Activated CD4-positive, alpha-beta T cell treated with anti-CD3 and anti-CD28 coated beads for 48 hours (primary cell): ENCODE measurements at regions not wholly inside any gene's neighbourhood (a gene's known extent, or its start where the extent isn't known, plus 50 kb on each side); places are given as distances from the start of the nearest gene placed in this dataset.
"Not testable (repeated sequence)": the region's sequence is repeated elsewhere in the genome, so short reads cannot be mapped to it uniquely, and the experiment has no call there.

ENCODE experiments used
- DNase-seq: peaks from one replicate; pipeline ENCODE4 v3.0.0-alpha.2; 2020

GRCh38 chr5:42252306-42252705 lies 170.9 kb upstream of the GHR start:
- DNase-seq = no peak

DNA sequence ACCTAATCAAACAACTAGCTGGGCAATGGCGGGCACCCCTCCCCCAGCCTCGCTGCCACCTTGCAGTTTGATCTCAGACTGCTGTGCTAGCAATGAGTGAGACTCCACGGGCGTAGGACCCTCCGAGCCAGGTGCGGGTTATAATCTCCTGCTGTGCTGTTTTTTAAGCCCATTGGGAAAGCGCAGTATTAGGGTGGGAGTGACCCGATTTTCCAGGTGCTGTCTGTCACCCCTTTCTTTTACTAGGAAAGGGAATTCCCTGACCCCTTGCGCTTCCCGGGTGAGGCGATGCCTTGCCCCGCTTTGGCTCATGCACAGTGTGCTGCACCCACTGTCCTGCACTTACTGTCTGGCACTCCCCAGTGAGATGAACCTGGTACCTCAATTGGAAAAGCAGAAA lies 163.3 kb upstream of the GHR start:
- DNase-seq = not testable (repeated sequence)

DNA sequence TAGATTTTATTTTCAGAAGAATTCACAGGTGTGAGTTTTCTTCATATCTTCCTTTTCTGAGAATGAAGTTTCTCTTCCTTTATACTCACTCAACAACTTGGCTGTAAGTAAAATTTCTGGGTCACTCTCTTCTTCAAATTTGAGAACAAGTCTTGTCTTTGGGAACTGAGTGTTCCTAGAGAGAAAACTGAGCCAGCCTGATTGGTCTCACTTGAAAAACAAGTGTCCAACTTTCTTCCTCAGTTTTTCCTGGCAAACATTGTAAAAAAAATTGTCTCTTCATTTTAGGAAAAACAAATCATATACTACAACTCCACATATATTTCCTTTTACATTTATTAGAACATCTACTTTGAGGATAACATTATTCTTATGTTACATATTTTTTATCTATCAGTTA lies 156.1 kb upstream of the GHR start:
- no peak for DNase-seq

GRCh38 chr5:42268170-42268569 lies 155.1 kb upstream of the GHR start:
- DNase-seq = not testable (repeated sequence)

- no peak for DNase-seq
Observed at GRCh38 chr5:42268630-42269029, 154.6 kb upstream of the GHR start.

- DNase-seq = no peak
Observed at GRCh38 chr5:42270771-42271170, 152.5 kb upstream of the GHR start.

- DNase-seq = no peak
Observed at GRCh38 chr5:42274913-42275312, 148.3 kb upstream of the GHR start.

- DNase-seq = no peak
Observed at GRCh38 chr5:42277293-42277692, 145.9 kb upstream of the GHR start.

GRCh38 chr5:42284584-42284983 lies 138.7 kb upstream of the GHR start:
- no peak for DNase-seq

GRCh38 chr5:42285230-42285629 lies 138.0 kb upstream of the GHR start:
- no peak for DNase-seq

- DNase-seq = no peak
Observed at GRCh38 chr5:42300496-42300895, 122.7 kb upstream of the GHR start.

DNA sequence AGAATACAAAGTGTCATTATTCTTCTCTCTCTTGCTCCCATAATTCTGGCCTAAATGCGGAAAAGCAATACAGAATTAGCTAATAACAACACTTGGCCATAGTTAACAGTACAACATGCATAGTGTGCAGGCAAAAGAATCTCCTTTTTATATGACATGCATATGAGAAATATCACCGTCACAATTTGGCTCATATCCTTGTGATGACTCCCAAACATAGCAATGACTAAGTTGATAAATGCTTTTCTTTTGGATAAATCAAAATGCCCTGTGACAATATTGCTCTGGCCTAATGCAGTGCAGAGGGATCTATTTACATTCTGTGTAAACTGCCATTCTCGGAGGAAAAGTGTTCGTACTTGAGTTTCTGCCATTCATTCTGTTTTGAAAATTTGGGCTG lies 121.9 kb upstream of the GHR start:
- no peak for DNase-seq

- DNase-seq = no peak
Observed at GRCh38 chr5:42302186-42302585, 121.1 kb upstream of the GHR start.

DNA sequence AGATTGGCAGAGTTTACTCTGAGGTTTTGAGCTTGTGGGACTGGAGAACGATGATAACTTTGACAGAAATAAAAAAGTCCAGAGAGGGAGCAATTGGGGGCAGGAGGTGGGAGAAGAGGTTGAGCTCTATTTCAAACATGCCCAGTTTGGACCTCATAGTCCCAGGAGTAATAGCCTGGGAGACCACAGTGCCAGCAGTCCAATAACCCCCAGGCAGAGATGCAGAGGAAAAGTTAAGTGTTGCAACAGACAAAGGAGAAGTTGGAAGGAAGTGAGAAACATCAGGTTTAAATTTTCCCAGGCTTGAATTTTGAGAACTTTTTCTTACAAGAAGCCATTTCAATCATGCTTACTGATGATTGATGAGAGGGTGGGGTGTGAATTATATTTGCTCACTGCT lies 117.0 kb upstream of the GHR start:
- DNase-seq = no peak

GRCh38 chr5:42309865-42310264 lies 113.4 kb upstream of the GHR start:
- DNase-seq = no peak

DNA sequence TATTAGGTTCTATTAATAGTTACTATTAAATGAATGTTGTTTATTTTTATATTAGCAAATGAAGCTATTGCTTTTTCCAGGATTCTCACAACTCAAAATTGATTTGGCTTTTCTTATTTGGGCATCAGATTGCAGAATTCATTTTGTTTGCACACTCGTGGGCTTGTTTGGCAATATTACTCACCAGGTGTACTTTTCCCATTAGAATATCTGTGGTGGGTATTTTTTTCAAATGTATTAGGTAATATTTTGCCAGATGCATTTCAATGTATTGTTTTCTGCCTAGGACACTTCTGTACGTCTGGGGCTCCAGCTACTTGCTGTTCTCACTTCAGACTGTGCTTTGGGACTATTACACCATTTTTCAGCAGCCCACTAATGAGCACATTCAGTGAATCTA lies 108.0 kb upstream of the GHR start:
- no peak for DNase-seq

- no peak for DNase-seq
Observed at GRCh38 chr5:42317575-42317974, 105.7 kb upstream of the GHR start.

GRCh38 chr5:42319546-42319945 lies 103.7 kb upstream of the GHR start:
- not testable (repeated sequence) for DNase-seq

DNA sequence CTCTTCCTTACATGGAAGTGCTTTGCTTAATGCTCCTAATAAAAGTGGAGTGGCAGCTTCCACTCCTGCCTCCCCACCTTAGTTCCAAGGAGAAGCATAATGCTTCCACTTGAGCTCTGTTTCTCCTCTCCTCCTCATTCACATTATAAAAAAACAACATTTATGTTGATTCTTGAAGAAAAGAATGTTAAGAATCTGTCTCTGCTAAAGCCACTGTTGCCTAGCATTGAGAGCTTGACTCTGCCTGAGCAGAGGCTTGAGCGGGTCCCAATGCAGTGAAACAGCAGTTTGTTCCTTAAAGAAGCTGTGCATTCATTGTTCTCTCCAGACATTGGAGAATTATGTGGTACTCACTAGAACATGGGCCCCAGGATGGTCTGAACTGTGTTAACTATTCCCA lies 101.5 kb upstream of the GHR start:
- no peak for DNase-seq

DNA sequence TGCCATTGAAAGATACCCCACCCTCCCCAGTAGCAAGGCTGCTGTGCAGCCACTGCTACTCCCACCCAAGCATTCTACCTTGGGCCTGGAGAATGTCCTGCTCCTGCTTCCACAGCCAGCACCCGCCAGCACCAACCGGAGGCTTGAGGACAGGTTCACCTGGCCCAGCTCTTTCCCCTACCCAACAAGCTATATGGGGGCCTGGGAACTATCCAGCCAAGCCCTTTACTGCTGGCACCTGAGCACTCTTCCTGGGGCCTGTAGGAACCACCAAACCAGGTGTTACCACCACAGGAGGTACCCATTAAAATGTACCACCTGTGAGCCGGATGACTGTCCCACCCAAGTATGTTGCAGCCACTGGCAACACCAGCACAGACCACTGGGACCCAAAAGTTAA lies 86.1 kb upstream of the GHR start:
- no peak for DNase-seq

DNA sequence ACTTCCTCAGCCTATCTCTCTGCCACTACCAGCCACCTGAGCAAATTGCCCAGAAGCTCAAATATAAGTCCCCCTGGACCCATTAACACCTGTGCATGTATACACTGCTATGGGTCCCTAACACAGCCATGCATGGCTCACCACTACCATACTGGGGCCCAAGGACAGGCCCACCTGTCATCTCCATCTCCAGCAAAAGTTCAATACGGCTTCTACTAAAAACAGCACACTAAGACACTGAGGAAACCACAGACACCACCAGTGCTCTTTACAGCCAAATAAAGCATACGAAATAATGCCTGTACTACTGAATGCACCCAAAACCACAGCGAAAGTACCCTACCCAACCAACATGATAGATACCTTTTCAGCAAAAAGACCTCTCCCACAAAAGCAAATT lies 85.6 kb upstream of the GHR start:
- DNase-seq = no peak

- no peak for DNase-seq
Observed at GRCh38 chr5:42338136-42338535, 85.1 kb upstream of the GHR start.

DNA sequence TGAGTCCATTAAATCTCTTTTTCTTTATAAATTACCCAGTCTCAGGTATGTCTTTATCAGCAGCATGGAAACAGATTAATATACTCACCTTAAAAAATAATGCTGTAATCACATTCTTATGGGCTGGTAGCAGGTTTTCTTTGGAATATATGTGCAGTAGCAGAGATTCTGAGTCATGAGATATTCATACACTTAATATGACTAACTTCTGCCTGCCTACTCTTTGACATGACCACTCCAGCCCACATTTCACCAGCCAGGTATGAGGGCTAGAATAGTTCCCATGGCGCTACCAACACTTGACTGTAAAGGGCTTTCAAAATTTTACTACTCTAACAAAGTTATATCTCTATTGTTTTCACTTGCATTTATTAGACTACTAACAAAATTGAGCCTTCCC lies 74.1 kb upstream of the GHR start:
- no peak for DNase-seq

GRCh38 chr5:42351956-42352355 lies 71.3 kb upstream of the GHR start:
- no peak for DNase-seq

DNA sequence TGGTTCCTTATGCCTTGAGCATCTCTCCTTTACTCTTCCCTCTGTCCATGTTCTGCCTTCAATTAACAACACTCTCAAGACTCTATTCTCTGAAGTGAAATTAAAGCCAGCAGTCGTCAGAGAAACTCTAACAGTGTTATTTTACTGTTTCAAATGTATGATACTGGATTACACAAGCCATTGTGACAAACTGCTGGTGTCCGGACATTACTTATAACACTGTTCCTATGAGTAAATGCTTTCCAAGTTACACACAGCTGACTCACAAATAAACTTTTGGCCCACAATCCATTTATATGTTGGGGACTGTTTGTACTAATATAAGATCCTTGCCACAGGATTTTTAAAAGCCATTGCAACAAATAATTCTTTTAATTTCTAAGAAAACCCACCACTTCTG lies 63.2 kb upstream of the GHR start:
- no peak for DNase-seq

DNA sequence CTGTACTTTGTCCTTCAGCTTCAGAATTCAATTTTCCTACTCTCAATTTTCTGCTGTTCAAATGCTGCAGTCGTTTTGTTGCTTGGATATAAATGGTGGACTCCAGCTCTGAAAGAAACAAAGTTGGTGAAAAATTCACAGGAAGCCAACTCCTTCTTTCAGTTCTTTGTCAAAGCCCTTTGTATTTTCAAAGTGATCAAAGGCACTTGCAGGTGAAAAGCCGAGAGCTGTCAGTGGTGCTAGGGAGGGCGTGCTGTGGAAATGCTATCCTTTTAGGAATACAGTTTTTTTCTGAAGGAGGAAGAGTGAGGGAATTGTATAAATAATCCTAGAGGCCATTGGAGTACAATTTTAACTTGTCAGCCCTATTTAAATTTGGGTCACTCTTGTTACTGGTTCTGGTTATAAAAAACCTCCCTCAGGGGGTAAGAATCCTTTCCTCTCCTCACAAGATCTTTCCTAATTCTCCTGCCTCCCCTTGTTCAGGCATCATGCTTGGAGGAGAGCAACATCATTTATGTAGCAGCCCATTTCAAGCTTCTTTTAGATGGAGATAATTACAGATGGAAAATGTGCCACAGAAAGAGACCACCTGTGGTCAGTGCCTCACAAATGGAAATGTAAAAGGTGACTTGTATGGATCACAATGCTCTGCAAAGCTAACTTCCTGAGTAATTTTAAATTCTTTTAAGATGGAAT lies 62.5 kb upstream of the GHR start:
- DNase-seq = no peak
